ENCODE measurements at regions not wholly inside any gene's neighbourhood (a gene's known extent, or its start where the extent isn't known, plus 50 kb on each side); places are given as distances from the start of the nearest gene placed in this dataset.

DNA sequence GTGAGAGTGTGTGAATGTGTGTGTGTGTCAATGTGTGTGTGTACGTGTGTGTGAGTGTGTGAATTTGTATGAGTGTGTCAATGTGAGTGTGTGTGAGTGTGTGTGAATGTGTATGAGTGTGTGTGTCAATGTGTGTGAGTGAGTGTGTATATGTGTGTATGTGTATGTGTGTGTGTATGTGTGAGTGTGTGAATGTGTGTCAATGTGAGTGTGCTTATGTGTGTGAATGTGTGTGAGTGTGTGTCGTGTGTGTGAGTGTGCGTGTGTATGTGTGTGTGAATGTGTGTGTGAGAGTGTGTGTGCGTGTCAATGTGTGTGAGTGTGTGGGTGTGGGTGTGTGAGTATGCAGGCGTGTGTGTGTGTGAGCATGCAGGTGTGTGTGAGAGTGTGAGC lies 93.5 kb upstream of the ALDH1A3 start:
- Mint-ChIP-seq H3K9me3 (ENCODE audit: unreplicated experiment) (no peaks in the 10 kb centered on the region), H3K27ac (ENCODE audit: unreplicated experiment) (no peak overlapping the region), H3K36me3 (ENCODE audit: low read depth, unreplicated experiment) (no peaks in the 10 kb centered on the region), H3K27me3 (ENCODE audit: low read depth, unreplicated experiment) (peaks cover 21% of the 10 kb centered on the region), H3K4me1 (ENCODE audit: low read depth, unreplicated experiment) (no peaks in the 10 kb centered on the region), H3K4me3 (ENCODE audit: unreplicated experiment) (no peak overlapping the region)
- no peaks in the 10 kb centered on the region for H4K20me1 ChIP-seq (ENCODE audit: insufficient read depth, low read length)
- FAIRE-seq = no peak
- H3K4me3 ChIP-seq (ENCODE audit: insufficient read depth, low read depth, low read length) = no peak overlapping the region
- H3K27ac ChIP-seq (ENCODE audit: low read depth, low read length) = no peak overlapping the region
- H3K79me2 ChIP-seq (ENCODE audit: insufficient read depth, low read length) = no peaks in the 10 kb centered on the region
- no peak overlapping the region for H2AFZ ChIP-seq (ENCODE audit: low read depth, low read length)
- no peaks in the 10 kb centered on the region for H3K4me1 ChIP-seq (ENCODE audit: insufficient read depth, low read length)
- no peak overlapping the region for H3K9ac ChIP-seq (ENCODE audit: low read length)
- peaks cover 2% of the 10 kb centered on the region for H3K27me3 ChIP-seq (ENCODE audit: insufficient read depth, low read length)
- TF ChIP-seq, protein P1, sequence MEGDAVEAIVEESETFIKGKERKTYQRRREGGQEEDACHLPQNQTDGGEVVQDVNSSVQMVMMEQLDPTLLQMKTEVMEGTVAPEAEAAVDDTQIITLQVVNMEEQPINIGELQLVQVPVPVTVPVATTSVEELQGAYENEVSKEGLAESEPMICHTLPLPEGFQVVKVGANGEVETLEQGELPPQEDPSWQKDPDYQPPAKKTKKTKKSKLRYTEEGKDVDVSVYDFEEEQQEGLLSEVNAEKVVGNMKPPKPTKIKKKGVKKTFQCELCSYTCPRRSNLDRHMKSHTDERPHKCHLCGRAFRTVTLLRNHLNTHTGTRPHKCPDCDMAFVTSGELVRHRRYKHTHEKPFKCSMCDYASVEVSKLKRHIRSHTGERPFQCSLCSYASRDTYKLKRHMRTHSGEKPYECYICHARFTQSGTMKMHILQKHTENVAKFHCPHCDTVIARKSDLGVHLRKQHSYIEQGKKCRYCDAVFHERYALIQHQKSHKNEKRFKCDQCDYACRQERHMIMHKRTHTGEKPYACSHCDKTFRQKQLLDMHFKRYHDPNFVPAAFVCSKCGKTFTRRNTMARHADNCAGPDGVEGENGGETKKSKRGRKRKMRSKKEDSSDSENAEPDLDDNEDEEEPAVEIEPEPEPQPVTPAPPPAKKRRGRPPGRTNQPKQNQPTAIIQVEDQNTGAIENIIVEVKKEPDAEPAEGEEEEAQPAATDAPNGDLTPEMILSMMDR (IDR thresholded peaks at IDR 0.05; ENCODE audit: insufficient read depth, low read depth, low read length) = no peak
- TF ChIP-seq EZH2 (IDR thresholded peaks at IDR 0.05; ENCODE audit: insufficient read depth, low read length) = no peak
- H3K9me3 ChIP-seq (ENCODE audit: insufficient read depth, low read depth, low read length) = no peaks in the 10 kb centered on the region
- no peaks in the 10 kb centered on the region for H3K36me3 ChIP-seq (ENCODE audit: insufficient read depth, low read length)
- no peak for DNase-seq (ENCODE audit: low read depth)
- no peak overlapping the region for H3K4me2 ChIP-seq (ENCODE audit: low read length)

DNA sequence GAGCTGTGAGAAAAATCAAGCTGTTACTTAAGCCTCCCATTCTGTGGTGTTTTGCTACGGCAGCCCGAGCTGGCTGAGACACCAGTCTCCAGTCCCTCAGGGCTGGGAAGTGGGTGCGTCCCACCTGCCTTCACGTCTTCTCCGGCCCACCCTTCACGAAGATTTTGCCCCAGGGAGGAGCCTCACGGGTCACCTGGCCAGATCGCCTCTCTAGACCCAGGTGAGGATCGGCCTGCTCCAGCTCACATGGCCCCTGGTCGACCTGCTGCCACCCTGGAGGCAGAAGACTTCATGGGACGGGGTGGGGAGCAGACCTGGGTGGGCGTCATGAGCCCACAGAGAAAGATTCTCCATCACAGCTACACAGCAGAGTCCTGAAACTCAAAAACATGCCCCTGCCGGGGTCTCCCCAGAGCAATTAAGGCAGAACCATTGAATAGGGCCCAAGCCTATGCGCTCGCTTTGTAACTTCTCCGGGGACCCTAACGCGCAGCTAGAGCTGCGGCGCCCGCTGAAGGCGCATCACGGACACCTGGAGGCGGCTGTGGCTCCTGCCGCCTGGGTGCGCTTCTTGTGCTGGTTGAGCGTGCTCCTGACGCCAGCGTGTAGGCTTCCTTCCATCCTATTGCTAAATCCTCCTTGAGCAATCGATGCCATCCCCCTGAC lies 92.6 kb upstream of the ALDH1A3 start:
- Histone ChIP-seq H2AFZ (ENCODE audit: low read depth, low read length) (no peak overlapping the region), H3K27me3 (ENCODE audit: insufficient read depth, low read length) (peaks cover 2% of the 10 kb centered on the region), H3K27ac (ENCODE audit: low read depth, low read length) (no peak overlapping the region), H3K9ac (ENCODE audit: low read length) (no peak overlapping the region), H4K20me1 (ENCODE audit: insufficient read depth, low read length) (no peaks in the 10 kb centered on the region), H3K36me3 (ENCODE audit: insufficient read depth, low read length) (no peaks in the 10 kb centered on the region), H3K79me2 (ENCODE audit: insufficient read depth, low read length) (no peaks in the 10 kb centered on the region), H3K4me2 (ENCODE audit: low read length) (no peak overlapping the region), H3K4me3 (ENCODE audit: insufficient read depth, low read depth, low read length) (no peak overlapping the region), H3K4me1 (ENCODE audit: insufficient read depth, low read length) (no peaks in the 10 kb centered on the region), H3K9me3 (ENCODE audit: insufficient read depth, low read depth, low read length) (no peaks in the 10 kb centered on the region)
- FAIRE-seq = no peak
- no peak for DNase-seq (ENCODE audit: low read depth)
- H3K4me3 Mint-ChIP-seq (ENCODE audit: unreplicated experiment) = no peak overlapping the region
- H3K9me3 Mint-ChIP-seq (ENCODE audit: unreplicated experiment) = no peaks in the 10 kb centered on the region
- no peaks in the 10 kb centered on the region for H3K36me3 Mint-ChIP-seq (ENCODE audit: low read depth, unreplicated experiment)
- no peak for TF ChIP-seq EZH2 (IDR thresholded peaks at IDR 0.05; ENCODE audit: insufficient read depth, low read length)
- TF ChIP-seq, protein P1 (IDR thresholded peaks at IDR 0.05; ENCODE audit: insufficient read depth, low read depth, low read length) = no peak
- H3K27ac Mint-ChIP-seq (ENCODE audit: unreplicated experiment) = no peak overlapping the region
- peaks cover 21% of the 10 kb centered on the region for H3K27me3 Mint-ChIP-seq (ENCODE audit: low read depth, unreplicated experiment)
- H3K4me1 Mint-ChIP-seq (ENCODE audit: low read depth, unreplicated experiment) = no peaks in the 10 kb centered on the region
